BJ (cell line): ENCODE measurements at regions not wholly inside any gene's neighbourhood (a gene's known extent, or its start where the extent isn't known, plus 50 kb on each side); places are given as distances from the start of the nearest gene placed in this dataset.
"Not testable (repeated sequence)": the region's sequence is repeated elsewhere in the genome, so short reads cannot be mapped to it uniquely, and the experiment has no call there.

Source experiments
- CTCF ChIA-PET: fragments of 350-600 bp; formaldehyde crosslinking; extraction: SDS; loops from one replicate; lab custom pipeline; 2021; ENCODE audit warnings: antibody characterized with exemption, inconsistent platforms; lab: Yijun Ruan, JAX
- POLR2A ChIA-PET: fragments of 300-600 bp; sonication (Branson Sonifier 250); formaldehyde crosslinking; extraction: SDS; loops from one replicate; lab custom pipeline; 2021; ENCODE audit warnings: antibody characterized with exemption; lab: Charles Lee
- DNase-seq: peaks from one replicate; pipeline ENCODE4 v3.0.0-alpha.2; 2011; ENCODE audit warnings: low read depth
- H3K27me3 ChIP-seq: 2 replicates; pipeline ENCODE4 v1.6.0; 2011; ENCODE audit warnings: low read length; ENCODE audit not compliant: control insufficient read depth, insufficient read depth
- H3K36me3 ChIP-seq: 2 replicates; pipeline ENCODE4 v1.5.1; 2011; ENCODE audit warnings: low read length; ENCODE audit not compliant: control insufficient read depth, insufficient read depth
- H3K4me3 ChIP-seq: 2 replicates; pipeline ENCODE4 v1.5.1; 2011; ENCODE audit warnings: low read depth, mild to moderate bottlenecking, control low read depth, low read length
- TF ChIP-seq, protein P1 (sequence below): IDR thresholded peaks from 2 replicates; pipeline ENCODE4 v1.5.1; 2011; ENCODE audit warnings: low read depth, mild to moderate bottlenecking, control low read depth, inconsistent platforms, low read length, moderate library complexity; ENCODE audit not compliant: insufficient read depth

DNA sequence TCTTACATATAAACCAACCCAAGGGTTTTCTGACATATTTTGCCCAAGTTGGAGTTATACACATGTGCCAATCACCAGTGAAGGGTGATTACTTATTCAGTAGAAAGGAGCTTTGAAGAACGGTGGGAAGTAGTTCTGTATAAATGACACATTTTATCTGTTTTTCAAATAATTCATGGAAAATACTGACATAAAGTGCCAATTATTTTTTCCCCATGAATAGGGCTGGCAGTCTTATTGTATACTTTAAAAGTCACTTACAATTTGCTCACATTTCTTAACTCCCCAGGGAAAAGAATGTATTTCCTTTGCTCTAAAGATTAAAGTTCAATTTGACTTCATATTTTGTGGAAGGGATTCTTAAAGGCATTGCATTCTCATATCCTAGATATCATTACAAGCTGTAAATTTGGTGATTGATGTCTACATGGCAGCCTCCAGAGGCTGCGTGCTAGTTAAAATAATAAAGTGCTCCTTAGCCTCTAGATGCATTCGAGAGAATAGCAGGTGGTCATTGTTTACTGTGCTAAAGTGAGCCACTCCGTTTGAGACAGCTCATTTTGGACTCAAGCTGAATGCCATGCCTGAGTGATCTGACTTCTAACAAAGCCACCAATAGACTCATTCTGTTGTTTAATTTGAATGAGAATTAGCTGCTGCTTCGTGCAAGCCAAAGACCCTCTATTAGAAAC, 148.8 kb upstream of the NRP1 start:
- CTCF ChIA-PET = interaction anchor here (0.6 kb wide), 1 partner anchor 1249 kb away, joined by 4 read pairs; no protein-coding TSS in a partner anchor
- DNase-seq = no peak
- POLR2A ChIA-PET = no interaction called here
- TF ChIP-seq, protein P1, sequence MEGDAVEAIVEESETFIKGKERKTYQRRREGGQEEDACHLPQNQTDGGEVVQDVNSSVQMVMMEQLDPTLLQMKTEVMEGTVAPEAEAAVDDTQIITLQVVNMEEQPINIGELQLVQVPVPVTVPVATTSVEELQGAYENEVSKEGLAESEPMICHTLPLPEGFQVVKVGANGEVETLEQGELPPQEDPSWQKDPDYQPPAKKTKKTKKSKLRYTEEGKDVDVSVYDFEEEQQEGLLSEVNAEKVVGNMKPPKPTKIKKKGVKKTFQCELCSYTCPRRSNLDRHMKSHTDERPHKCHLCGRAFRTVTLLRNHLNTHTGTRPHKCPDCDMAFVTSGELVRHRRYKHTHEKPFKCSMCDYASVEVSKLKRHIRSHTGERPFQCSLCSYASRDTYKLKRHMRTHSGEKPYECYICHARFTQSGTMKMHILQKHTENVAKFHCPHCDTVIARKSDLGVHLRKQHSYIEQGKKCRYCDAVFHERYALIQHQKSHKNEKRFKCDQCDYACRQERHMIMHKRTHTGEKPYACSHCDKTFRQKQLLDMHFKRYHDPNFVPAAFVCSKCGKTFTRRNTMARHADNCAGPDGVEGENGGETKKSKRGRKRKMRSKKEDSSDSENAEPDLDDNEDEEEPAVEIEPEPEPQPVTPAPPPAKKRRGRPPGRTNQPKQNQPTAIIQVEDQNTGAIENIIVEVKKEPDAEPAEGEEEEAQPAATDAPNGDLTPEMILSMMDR = no peak
- Histone ChIP-seq H3K4me3 (no peak overlapping the region), H3K36me3 (no peaks in the 10 kb centered on the region), H3K27me3 (no peaks in the 10 kb centered on the region)

DNA sequence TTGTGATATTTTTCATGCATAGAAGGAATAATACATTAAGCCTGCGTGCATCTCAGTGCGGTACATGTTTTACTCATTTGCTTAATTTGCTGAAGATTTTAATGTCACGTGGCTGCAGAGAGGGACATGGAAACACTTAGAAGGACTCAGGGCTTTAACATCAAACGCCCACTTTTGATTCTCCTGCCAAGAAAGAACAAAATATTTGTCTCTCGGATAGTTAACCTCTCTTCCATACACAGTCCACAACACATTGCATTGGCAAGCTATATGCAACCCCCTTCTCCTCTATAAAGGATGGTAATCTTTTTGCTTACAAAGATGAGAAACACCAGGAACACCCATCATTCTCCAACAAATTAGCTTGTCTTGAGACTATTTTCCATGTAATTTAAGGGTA, 148.0 kb upstream of the NRP1 start:
- no peaks in the 10 kb centered on the region for H3K36me3 ChIP-seq
- ChIA-PET POLR2A (no interaction called here), CTCF (interaction anchor here (0.6 to 0.7 kb wide), 2 partner anchors 41 to 1249 kb away, joined by 3 to 4 read pairs; no protein-coding TSS in a partner anchor)
- H3K27me3 ChIP-seq = no peaks in the 10 kb centered on the region
- DNase-seq = no peak
- TF ChIP-seq, protein P1 = no peak
- no peak overlapping the region for H3K4me3 ChIP-seq

DNA sequence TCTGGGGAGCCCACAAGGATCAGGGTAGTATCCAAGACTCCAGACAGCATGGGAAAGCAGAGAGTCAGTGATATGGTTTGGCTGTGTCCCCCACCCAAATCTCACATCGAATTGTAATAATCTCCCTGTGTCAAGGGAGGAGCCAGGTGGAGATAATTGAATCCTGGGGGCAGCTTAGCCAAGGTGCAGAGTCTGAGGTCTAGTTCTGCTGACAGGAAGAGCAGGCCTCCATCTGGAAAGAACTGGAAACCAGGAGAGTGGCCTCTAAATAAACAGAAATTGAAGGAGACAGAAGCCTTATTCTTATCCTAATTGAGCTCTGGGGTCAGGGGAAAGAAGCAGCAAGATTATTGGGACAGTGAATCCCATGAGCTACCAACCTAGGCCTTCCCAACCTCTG, 146.7 kb upstream of the NRP1 start:
- no peak overlapping the region for H3K4me3 ChIP-seq
- no peak for DNase-seq

DNA sequence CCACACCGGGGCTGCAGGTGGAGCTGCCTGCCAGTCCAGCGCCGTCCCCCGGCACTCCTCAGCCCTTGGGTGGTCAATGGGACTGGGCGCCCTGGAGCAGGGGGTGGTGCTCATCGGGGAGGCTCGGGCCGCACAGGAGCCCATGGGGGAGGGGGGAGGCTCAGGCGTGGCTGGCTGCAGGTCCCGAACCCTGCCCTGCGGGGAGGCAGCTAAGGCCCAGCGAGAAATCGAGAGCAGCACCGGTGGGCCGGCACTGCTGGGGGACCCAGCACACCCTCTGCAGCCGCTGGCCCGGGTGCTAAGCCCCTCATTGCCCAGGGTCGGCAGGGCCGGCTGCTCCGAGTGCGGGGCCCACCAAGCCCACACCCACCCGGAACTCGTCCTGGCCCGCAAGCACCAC, 145.9 kb upstream of the NRP1 start:
- DNase-seq, POLR2A ChIA-PET, CTCF ChIA-PET: not testable (repeated sequence)

More for the DNA sequence above, 146.7 kb upstream of the NRP1 start:
- ChIA-PET CTCF (no interaction called here), POLR2A (no interaction called here)
- TF ChIP-seq, protein P1 = no peak
- Histone ChIP-seq H3K36me3 (no peaks in the 10 kb centered on the region), H3K27me3 (no peaks in the 10 kb centered on the region)

DNA sequence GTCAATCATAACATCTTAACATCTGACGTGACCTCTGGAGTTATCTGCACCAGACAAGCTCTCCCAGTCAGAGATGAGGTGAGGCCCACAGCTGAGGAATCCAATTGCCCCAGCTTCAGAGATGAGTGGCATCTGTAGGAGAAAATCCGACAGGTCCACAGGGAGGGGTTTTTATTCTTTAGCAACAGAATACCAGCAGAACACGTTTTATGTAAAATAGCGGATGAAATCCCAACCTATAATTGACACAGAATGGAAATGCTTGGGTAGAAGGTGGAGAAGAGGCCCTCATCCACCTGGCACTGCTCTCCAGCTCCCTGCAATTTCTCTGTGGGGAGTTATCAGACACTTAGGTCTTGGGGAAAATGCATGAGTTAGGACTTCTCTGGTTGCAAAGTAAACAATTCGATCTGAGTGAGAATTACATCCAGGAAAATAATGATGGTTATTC, 144.2 kb upstream of the NRP1 start:
- ChIA-PET POLR2A (no interaction called here), CTCF (no interaction called here)
- H3K4me3 ChIP-seq = no peak overlapping the region
- H3K27me3 ChIP-seq = no peaks in the 10 kb centered on the region
- no peaks in the 10 kb centered on the region for H3K36me3 ChIP-seq
- TF ChIP-seq, protein P1 = no peak
- DNase-seq = no peak

More for the DNA sequence above, 145.9 kb upstream of the NRP1 start:
- not testable (repeated sequence) for H3K4me3 ChIP-seq, H3K27me3 ChIP-seq, H3K36me3 ChIP-seq
